CD4-positive, alpha-beta T cell (primary cell): ENCODE measurements at regions not wholly inside any gene's neighbourhood (a gene's known extent, or its start where the extent isn't known, plus 50 kb on each side); places are given as distances from the start of the nearest gene placed in this dataset.

ENCODE experiments used
- ATAC-seq: fragments of 200-7000 bp; cut with Tn5 transposase; one replicate; pipeline ENCODE4 v1.10.0; 2022; ENCODE audit warnings: mild to moderate bottlenecking; ENCODE audit not compliant: poor library complexity
- CTCF ChIA-PET: fragments of 350-600 bp; sonication (Branson Sonifier 250); formaldehyde crosslinking; loops from one replicate; lab custom pipeline; 2021; ENCODE audit warnings: antibody characterized with exemption, inconsistent platforms; lab: Charles Lee
- POLR2A ChIA-PET: fragments of 350-600 bp; sonication (Branson Sonifier 250); formaldehyde crosslinking; loops from one replicate; lab custom pipeline; 2021; ENCODE audit warnings: antibody characterized with exemption, inconsistent platforms; lab: Charles Lee
- DNase-seq, 14 experiments: peaks; one replicate each; pipeline ENCODE4 v3.0.0-alpha.2; 2013 to 2020; ENCODE audit warnings: mixed read lengths in 2 of 14
- H3K27ac ChIP-seq, 2 donors: one replicate each; pipeline versions ENCODE4 v1.5.1 to v1.7.0; 2013; ENCODE audit warnings: low read length in 2 of 2, low read depth in 1 of 2, mild to moderate bottlenecking in 1 of 2
- H3K27me3 ChIP-seq, 2 experiments: 1 replicate in 1 of 2; 2 replicates in 1 of 2; pipeline versions ENCODE4 v1.6.1 to v1.7.0; 2013; ENCODE audit warnings: low read length in 2 of 2, control low read depth in 1 of 2, mild to moderate bottlenecking in 1 of 2, moderate library complexity in 1 of 2; ENCODE audit not compliant: insufficient read depth in 2 of 2, control insufficient read depth in 1 of 2
- H3K36me3 ChIP-seq: one replicate; pipeline ENCODE4 v1.6.1; 2013; ENCODE audit warnings: low read length, control low read depth; ENCODE audit not compliant: insufficient read depth
- H3K4me1 ChIP-seq: one replicate; pipeline ENCODE4 v1.6.1; 2013; ENCODE audit warnings: low read length, control low read depth; ENCODE audit not compliant: insufficient read depth
- H3K4me3 ChIP-seq: one replicate; pipeline ENCODE4 v1.5.1; 2013; ENCODE audit warnings: mild to moderate bottlenecking, low read length, moderate library complexity
- H3K9me3 ChIP-seq, 2 experiments: 1 replicate in 1 of 2; 2 replicates in 1 of 2; pipeline versions ENCODE4 v1.6.1 to v1.7.0; 2013; ENCODE audit warnings: low read length in 2 of 2, mild to moderate bottlenecking in 2 of 2, control low read depth in 1 of 2, moderate library complexity in 1 of 2; ENCODE audit not compliant: control insufficient read depth in 1 of 2, insufficient read depth in 1 of 2
- H3K27ac Mint-ChIP-seq: one replicate; pipeline ENCODE4 v1.8.0; 2020; ENCODE audit warnings: mixed read lengths
- H3K27me3 Mint-ChIP-seq: one replicate; pipeline ENCODE4 v1.8.0; 2021; ENCODE audit warnings: mixed read lengths
- H3K36me3 Mint-ChIP-seq: one replicate; pipeline ENCODE4 v1.8.0; 2021; ENCODE audit warnings: low read depth, mixed read lengths
- H3K4me1 Mint-ChIP-seq: one replicate; pipeline ENCODE4 v1.8.0; 2021; ENCODE audit warnings: low read depth, mixed read lengths
- H3K4me3 Mint-ChIP-seq: one replicate; pipeline ENCODE4 v1.8.0; 2020; ENCODE audit warnings: mild to moderate bottlenecking, mixed read lengths
- H3K9me3 Mint-ChIP-seq: one replicate; pipeline ENCODE4 v1.8.0; 2020; ENCODE audit warnings: mixed read lengths
- intact Hi-C, 2 experiments: fragments of 100-400 bp; cut with DNase I in 1 of 2; cut with micrococcal nuclease in 1 of 2; formaldehyde crosslinking; loops; one replicate each; pipeline versions ENCODE4 v1.15.1 to v1.9.0; 2023 to 2025; cut with DNase I, micrococcal nuclease
- TF ChIP-seq, protein P1 (sequence below): fragments of 200-600 bp; IDR thresholded peaks from one replicate; pipeline ENCODE4 v1.8.0; 2022; ENCODE audit warnings: antibody characterized with exemption, mild to moderate bottlenecking

GRCh38 chr17:45653616-45654015 lies 130.5 kb upstream of the CRHR1 start:
- Histone ChIP-seq H3K4me1 (no peaks in the 10 kb centered on the region), H3K9me3 (no peaks in the 10 kb centered on the region), H3K27me3 (no peaks in the 10 kb centered on the region), H3K4me3 (no peak overlapping the region), H3K36me3 (no peaks in the 10 kb centered on the region), H3K27ac (no peak overlapping the region)
- intact Hi-C loops, result no loop called here
- H3K9me3 Mint-ChIP-seq, result no peaks in the 10 kb centered on the region
- H3K4me1 Mint-ChIP-seq, result no peaks in the 10 kb centered on the region
- no peak overlapping the region for H3K4me3 Mint-ChIP-seq
- ChIA-PET POLR2A (no interaction called here), CTCF (no interaction called here)
- ATAC-seq (no peak), DNase-seq (no peak)
- no peak overlapping the region for H3K27ac Mint-ChIP-seq
- TF ChIP-seq, protein P1, sequence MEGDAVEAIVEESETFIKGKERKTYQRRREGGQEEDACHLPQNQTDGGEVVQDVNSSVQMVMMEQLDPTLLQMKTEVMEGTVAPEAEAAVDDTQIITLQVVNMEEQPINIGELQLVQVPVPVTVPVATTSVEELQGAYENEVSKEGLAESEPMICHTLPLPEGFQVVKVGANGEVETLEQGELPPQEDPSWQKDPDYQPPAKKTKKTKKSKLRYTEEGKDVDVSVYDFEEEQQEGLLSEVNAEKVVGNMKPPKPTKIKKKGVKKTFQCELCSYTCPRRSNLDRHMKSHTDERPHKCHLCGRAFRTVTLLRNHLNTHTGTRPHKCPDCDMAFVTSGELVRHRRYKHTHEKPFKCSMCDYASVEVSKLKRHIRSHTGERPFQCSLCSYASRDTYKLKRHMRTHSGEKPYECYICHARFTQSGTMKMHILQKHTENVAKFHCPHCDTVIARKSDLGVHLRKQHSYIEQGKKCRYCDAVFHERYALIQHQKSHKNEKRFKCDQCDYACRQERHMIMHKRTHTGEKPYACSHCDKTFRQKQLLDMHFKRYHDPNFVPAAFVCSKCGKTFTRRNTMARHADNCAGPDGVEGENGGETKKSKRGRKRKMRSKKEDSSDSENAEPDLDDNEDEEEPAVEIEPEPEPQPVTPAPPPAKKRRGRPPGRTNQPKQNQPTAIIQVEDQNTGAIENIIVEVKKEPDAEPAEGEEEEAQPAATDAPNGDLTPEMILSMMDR, result no peak
- H3K36me3 Mint-ChIP-seq, result no peaks in the 10 kb centered on the region
- H3K27me3 Mint-ChIP-seq, result peaks cover 8% of the 10 kb centered on the region

GRCh38 chr17:45656527-45657181 lies 127.5 kb upstream of the CRHR1 start:
- Mint-ChIP-seq H3K27ac (no peak overlapping the region), H3K9me3 (no peaks in the 10 kb centered on the region), H3K36me3 (no peaks in the 10 kb centered on the region), H3K4me3 (no peak overlapping the region), H3K4me1 (no peaks in the 10 kb centered on the region), H3K27me3 (peaks cover 21% of the 10 kb centered on the region)
- intact Hi-C loops, result loop anchor here in 1 of 2 experiments (1.0 kb wide), 1 partner anchor 14 kb away; no protein-coding TSS in a partner anchor
- TF ChIP-seq, protein P1, result no peak
- Histone ChIP-seq H3K27me3 (peaks cover 0 to 5% of the 10 kb centered on the region in 2 experiments), H3K36me3 (no peaks in the 10 kb centered on the region), H3K27ac (no peak overlapping the region), H3K4me1 (no peaks in the 10 kb centered on the region), H3K9me3 (no peaks in the 10 kb centered on the region), H3K4me3 (no peak overlapping the region)
- no peak for DNase-seq
- ChIA-PET POLR2A (no interaction called here), CTCF (no interaction called here)
- ATAC-seq, result no peak

GRCh38 chr17:45660474-45660873 lies 123.6 kb upstream of the CRHR1 start:
- no peaks in the 10 kb centered on the region for H3K36me3 Mint-ChIP-seq
- Histone ChIP-seq H3K4me3 (no peak overlapping the region), H3K27ac (no peak overlapping the region), H3K27me3 (peaks cover 5% of the 10 kb centered on the region in 2 experiments), H3K9me3 (peaks cover 0 to 5% of the 10 kb centered on the region in 2 experiments), H3K4me1 (no peaks in the 10 kb centered on the region), H3K36me3 (no peaks in the 10 kb centered on the region)
- no peak overlapping the region for H3K4me3 Mint-ChIP-seq
- CTCF ChIA-PET, result no interaction called here
- H3K9me3 Mint-ChIP-seq, result peaks cover 4% of the 10 kb centered on the region
- ATAC-seq (no peak), DNase-seq (no peak)
- intact Hi-C loops, result no loop called here
- POLR2A ChIA-PET, result no interaction called here
- peaks cover 50% of the 10 kb centered on the region for H3K27me3 Mint-ChIP-seq
- H3K27ac Mint-ChIP-seq, result no peak overlapping the region
- no peaks in the 10 kb centered on the region for H3K4me1 Mint-ChIP-seq
- TF ChIP-seq, protein P1, result no peak
